HG03175 (cell line): ENCODE measurements at regions not wholly inside any gene's neighbourhood (a gene's known extent, or its start where the extent isn't known, plus 50 kb on each side); places are given as distances from the start of the nearest gene placed in this dataset.

Experiments used
- ATAC-seq: cut with Tn5 transposase; IDR thresholded peaks from one replicate; pipeline ENCODE4 v1.9.1; 2021; ENCODE audit warnings: mild to moderate bottlenecking, moderate library complexity; ENCODE audit not compliant: unreplicated experiment

- no peak for ATAC-seq
Measured at GRCh38 chr20:24199501-24199900, 210.9 kb upstream of the GGTLC1 start.

DNA sequence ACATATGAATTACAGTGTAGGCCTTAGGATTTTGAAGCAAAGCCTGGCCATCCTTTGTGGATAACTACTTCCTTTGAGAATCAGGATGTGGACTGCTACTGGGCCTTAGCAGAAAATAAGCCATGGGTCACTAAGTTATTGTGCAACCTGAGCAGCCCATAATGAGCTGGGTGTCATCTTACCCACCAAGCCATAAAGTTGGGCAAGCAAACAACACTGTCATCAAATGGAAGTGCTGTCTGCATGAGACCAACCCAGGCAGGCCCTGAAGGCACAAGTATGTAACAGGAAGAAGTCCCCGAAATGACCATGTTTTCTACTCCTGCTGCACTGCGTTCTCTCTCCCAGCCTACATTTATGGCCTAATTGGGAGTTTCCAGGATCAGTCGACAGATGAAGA is 205.6 kb upstream of the GGTLC1 start:
- ATAC-seq = no peak

DNA sequence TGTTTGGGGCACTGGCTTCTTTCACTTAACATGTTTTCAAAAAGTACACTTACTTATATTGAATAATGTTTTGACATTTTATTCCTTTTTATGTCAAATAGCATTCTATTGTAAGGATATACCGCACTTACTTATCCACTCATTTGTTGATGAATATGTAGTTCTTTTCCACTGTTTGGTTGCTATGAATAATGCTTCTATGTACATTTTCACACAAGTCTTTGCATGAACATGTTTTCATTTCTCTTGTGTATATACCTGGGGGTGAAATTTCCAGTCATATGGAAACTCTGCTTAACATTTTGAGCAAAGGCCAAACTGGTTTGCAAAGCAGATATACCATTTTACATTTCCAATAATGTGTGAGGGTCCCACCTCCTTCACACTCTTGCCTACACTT is 202.3 kb upstream of the GGTLC1 start:
- ATAC-seq = no peak

GRCh38 chr20:24185791-24186190 is 197.2 kb upstream of the GGTLC1 start:
- no peak for ATAC-seq

DNA sequence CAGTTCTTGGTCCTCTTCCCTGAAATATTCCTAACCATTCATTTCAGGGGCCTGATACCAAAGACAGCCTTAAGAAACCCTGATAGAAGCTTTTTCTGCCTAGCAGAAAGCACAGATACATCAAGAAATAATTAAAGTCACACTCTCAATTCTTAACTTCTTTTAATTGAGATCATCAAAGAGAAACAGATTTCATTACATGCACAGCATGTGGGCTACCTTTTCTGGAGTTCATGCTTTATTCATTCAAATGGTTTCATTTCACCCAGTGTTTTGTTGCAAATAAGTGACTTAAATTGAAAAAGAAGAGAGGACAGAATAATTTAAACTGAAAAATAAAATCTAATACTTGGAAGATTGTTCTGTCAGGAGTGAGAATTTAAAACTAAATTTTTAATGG is 192.6 kb upstream of the GGTLC1 start:
- no peak for ATAC-seq

DNA sequence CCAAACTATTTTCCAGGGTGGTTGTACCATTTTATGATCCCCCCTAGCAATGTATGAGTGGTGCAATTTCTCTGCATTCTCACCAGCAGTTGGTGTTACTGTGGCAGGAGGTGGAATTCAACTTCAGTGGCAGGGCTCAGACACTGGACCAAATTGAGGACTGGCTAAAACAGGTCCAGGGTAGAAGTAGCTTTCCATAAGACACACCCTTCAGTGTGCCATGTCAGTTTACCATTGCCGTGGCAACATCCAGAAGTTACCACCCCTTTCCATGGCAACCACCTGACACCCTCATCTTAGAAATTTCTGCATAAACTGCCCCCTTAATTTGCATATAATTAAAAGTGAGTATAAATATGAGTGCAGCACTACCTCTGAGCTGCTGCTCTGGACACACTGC is 180.7 kb upstream of the GGTLC1 start:
- ATAC-seq = no peak

DNA sequence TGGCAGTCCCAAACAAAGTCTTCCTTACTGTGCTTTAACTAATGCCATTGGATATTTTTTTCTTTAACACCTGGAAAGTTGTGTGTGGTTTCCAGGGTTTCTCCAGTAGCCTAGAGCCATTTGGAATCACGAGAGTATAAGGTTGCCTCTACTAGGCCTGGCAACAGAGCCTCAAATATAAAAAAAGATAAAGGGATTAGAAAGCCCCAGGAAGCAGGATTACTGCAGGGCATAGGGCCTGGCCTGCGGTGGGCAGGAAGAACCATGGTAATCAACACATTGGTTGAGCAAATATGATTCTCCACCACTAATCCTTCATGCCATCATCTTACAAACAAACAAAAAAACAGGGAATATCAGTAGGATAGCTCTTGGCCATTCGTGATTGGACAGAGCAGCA is 177.8 kb upstream of the GGTLC1 start:
- no peak for ATAC-seq

DNA sequence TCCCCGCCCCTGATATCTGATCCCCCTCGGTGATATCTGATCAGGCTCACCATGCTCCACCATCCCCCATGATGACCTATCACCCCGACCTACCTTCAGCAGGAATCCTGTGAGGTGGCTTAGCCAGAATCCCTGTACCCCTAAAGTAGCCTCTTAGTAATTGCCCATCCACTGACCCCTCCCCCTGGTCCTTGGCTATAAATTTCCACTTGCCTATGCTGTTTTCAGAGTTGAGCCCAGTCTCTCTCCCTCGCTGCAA is 177.5 kb upstream of the GGTLC1 start:
- ATAC-seq = no peak

DNA sequence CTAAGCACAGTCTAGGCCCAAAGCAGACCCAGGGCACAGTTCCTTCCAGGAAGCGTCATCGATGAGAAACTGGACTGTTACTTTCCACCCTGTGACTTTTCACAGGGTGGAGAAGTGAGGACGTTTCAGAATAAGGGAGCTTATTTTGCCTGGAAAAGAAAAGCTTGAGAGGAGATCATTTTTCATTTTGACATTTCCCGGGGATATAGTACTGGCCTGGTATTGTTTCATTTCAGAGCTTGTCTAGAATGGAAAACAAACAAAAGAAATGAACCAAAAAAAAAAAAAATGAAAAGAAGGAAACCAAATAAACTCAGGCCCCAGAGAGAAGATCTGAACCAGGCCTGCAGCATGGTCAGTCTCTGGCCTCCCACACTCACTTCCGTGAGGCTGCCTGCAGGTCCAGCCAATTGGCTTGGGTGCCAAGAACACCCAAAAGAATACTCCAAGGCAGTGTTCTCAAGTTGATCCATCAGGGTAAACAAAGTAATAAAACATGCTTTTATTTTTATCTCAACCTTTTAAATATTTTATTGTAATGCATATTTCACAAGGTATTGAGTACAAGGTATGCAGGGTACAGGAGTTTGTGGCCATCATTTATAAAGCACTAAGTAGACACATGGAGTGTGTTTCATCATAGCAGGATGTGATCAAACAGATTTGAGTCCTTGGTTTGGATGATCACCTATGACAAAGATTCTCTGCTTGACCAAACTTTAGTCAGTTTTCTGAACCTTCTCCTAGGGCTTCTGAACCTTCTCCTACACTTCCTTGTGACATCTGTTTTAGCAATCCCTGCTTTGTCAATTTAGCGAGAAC is 176.9 kb upstream of the GGTLC1 start:
- no peak for ATAC-seq

DNA sequence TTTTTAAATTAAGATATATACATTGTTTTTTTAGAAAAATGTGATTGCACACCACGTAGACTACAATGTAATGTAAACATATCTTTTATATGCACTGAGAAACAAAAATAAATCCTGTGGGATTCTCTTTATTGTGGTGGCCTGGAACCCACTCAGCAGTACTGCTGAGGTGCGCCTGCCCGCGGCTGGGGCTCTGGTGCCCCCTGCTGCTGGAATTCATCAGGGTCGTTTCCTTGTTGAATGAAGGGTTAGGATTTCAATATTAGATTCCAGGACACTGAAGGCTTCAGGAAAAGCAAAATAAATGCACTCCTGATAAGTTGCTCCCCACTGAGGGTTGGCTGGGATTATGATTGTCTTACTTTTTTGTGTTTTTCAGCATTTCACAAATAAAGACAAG is 175.8 kb upstream of the GGTLC1 start:
- no peak for ATAC-seq

DNA sequence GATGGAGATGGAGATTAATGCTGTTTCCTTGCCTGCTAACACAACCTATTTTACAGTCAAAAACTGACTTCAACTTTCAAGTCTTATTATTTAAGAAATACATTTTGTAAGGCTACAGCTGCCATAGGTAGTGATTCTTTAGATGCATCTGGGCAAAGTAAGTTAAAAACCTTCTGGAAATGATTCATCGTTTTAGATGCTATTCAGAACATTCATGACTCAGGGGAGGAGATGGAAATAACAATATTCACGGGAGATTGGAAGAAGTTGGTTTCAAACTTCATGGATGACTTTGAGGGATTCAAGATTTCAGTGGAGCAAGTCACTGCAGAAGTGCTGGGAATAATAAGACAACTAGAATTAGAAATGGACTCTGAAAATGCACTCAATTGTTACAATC is 174.9 kb upstream of the GGTLC1 start:
- ATAC-seq = no peak

GRCh38 chr20:24160563-24161281 is 172.1 kb upstream of the GGTLC1 start:
- ATAC-seq = no peak

DNA sequence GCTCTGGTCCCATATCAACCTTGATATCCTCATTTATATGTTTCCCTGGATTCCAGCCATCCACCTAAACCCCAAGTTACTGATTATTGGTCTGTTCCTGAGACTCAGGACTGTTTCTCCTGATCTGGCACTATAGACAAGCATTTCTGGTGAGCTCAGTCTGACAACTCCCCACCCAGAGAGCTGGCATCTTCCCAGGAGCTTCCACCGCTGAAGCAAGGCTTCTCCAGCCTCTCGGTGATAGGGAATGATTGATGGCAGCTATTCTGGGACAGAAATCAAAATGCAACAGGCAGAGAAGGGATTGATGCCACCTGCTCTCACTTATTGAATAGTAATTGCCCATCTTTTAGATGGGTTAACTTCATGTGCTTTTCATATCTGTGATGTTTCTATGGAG is 169.7 kb upstream of the GGTLC1 start:
- ATAC-seq = no peak

DNA sequence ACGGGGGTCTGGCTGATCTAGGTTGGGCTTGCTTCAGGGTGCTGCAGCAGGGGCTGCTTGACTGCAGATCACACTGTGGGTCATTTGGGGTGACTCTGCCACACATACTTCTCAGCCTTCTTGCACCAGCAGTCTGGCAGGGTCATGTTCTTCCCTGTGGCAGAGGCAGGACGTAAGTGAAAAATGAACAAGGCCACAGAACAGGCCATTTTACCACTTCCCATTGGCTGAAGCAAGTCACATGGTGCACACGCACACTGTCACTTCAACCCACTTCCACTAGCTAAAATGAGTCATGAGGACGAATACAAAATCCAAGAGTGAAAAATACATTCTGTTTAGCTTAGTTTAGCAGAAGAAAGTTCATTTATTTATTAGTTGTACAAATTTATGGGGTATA is 168.6 kb upstream of the GGTLC1 start:
- no peak for ATAC-seq

DNA sequence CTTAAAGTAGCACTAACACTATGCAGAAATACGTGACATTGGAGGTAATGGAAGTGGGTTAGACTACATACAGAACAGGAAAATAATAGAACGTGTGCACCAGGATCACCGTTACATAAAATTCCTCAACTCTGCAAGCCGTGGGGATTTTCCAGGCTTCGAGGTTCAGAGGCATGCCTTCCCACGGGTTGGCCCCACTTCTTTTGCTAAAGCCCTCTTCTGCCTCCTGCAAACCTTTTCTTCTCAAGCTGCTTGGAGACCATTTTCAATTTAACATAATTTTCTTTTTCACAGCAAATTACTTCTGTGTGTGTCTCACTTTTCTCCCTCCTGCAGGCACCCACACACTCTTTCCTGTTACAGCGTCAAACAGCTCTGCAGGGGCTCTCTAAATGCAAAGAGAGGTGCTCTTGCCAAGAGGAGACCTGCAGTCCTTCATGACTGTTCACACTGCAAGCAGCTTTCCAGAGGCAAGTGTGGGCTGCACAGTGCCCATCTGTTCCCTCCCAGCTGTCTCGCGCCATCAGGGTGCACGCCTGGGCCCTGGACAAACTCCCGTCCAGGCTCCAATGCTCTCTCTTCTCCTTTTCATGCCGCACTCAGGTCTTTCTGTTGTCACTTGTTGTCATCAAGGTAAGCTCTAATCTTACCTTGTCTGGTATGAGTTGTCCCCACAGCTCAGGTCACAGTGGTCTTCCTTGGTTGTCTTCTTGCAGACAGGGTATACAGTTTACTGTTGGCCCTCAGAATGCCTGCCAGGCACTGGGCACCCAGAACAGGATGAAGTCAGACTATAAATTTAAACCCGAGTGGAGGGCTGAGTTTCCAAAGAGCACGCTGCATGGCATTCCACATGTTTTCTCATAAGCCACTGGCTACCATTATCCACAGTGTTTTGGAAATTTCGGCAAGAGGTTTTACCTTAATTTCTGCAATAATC is 164.8 kb upstream of the GGTLC1 start:
- ATAC-seq = no peak

DNA sequence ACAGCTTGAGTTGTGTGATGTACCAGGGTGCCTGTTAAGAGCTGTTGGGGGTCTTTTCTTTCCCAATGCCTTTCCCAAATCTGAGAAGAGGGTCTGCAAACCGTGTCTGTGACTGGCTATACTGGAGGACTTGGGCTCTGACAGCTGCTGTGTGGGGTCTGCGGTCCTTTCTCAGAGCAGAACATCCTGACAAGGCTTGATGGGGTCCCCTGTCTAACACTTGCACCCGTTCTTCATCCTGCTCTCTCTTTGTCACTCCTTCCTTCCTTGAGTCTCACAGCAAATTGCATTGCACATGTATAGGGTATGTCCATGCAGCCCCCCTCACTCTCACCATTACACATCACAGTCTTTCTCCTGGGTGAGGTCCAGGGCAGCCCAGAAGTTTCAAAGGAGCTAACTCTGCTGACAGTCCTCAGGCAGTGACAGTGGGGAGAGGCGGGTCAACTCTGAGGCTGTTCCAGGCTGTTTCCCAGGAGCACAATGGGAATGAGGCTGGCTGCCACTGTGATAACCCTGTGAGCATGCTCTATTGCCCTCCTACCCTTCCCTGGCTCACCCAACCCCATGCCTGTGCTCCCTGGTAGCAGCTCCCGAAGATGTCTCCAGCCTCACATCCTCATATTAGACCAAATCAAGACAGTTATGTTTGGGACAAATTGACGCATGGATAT is 163.2 kb upstream of the GGTLC1 start:
- ATAC-seq = no peak

DNA sequence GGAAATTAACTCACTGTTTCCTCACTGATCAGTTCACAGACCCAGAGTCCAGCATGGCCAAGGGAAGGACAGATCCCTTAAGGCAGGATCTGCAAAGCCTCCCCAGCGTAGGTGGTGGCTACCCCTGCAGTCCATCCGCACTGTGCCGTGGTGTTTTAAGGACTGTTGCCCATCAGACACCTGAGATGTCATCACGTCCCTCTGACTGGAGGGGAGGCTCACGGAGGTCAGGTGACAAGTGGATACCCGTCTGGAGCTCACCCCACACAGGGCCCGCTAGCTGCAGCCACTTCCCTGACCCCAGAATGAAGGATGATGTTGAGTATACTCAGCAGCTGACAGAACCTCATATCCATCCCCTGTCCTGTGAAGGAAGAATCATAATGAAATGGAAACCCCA is 161.8 kb upstream of the GGTLC1 start:
- no peak for ATAC-seq

DNA sequence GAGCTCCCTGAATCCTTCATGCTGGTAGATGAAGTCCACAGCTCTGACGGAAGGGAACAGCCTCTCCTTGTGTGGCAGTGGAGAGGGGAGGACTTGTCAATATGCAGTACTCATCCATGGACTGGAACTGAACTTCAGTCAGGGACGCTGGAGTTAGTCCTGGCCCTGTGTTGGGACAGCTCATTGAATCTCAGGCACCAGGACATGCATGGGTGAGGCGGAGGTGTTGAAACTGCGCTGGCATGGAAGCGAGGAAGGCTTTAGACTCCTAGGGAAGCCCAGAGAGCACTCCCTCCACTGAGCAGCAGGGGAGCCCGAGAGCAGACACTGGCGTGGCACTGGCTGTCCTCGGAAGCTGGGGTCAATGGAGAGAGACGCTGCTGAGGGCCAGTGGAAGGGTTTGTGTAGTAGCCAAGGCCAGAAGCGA is 161.3 kb upstream of the GGTLC1 start:
- ATAC-seq = no peak

- ATAC-seq = no peak
Measured at GRCh38 chr20:24149175-24149574, 160.6 kb upstream of the GGTLC1 start.

- ATAC-seq = peak; percentile 75
Measured at GRCh38 chr20:24148372-24148771, 159.8 kb upstream of the GGTLC1 start.

GRCh38 chr20:24147961-24148360 is 159.4 kb upstream of the GGTLC1 start:
- no peak for ATAC-seq
